Ishikawa (cell line): ENCODE measurements at regions not wholly inside any gene's neighbourhood (a gene's known extent, or its start where the extent isn't known, plus 50 kb on each side); places are given as distances from the start of the nearest gene placed in this dataset.

ENCODE experiments used
- CEBPB ChIP-seq: IDR thresholded peaks from 2 replicates; pipeline ENCODE4 v1.6.1; 2012
- CREB1 ChIP-seq: IDR thresholded peaks from 2 replicates; pipeline ENCODE4 v1.6.1; 2012; ENCODE audit warnings: low read depth
- EGR1 ChIP-seq: IDR thresholded peaks from 2 replicates; pipeline ENCODE4 v1.6.1; 2012
- EP300 ChIP-seq: IDR thresholded peaks from 2 replicates; pipeline ENCODE4 v1.6.1; 2012; ENCODE audit warnings: borderline replicate concordance
- FOXM1 ChIP-seq: IDR thresholded peaks from 2 replicates; pipeline ENCODE4 v1.6.1; 2012; ENCODE audit warnings: low read depth, borderline replicate concordance
- NFIC ChIP-seq: IDR thresholded peaks from 2 replicates; pipeline ENCODE4 v1.6.1; 2012
- RAD21 ChIP-seq: IDR thresholded peaks from 2 replicates; pipeline ENCODE4 v1.6.1; 2012; ENCODE audit warnings: low read depth
- TAF1 ChIP-seq: IDR thresholded peaks from 2 replicates; pipeline ENCODE4 v1.6.1; 2012; ENCODE audit warnings: low read depth, mild to moderate bottlenecking
- TCF12 ChIP-seq: IDR thresholded peaks from 2 replicates; pipeline ENCODE4 v1.6.1; 2012; ENCODE audit warnings: low read depth
- TEAD4 ChIP-seq: IDR thresholded peaks from 2 replicates; pipeline ENCODE4 v1.6.1; 2012
- YY1 ChIP-seq: IDR thresholded peaks from 2 replicates; pipeline ENCODE4 v1.6.1; 2012; ENCODE audit warnings: low read depth
- ZBTB7A ChIP-seq: IDR thresholded peaks from 2 replicates; pipeline ENCODE4 v1.6.1; 2012; ENCODE audit warnings: low read depth
- TF ChIP-seq, protein P1 (sequence below): IDR thresholded peaks from 2 replicates; pipeline ENCODE4 v1.6.1; 2012
- TF ChIP-seq, protein P2 (sequence below): IDR thresholded peaks from 2 replicates; pipeline ENCODE4 v1.6.1; 2012; ENCODE audit warnings: low read depth, mild to moderate bottlenecking
- TF ChIP-seq, protein P3 (sequence below): IDR thresholded peaks from 2 replicates; pipeline ENCODE4 v1.6.1; 2012

DNA sequence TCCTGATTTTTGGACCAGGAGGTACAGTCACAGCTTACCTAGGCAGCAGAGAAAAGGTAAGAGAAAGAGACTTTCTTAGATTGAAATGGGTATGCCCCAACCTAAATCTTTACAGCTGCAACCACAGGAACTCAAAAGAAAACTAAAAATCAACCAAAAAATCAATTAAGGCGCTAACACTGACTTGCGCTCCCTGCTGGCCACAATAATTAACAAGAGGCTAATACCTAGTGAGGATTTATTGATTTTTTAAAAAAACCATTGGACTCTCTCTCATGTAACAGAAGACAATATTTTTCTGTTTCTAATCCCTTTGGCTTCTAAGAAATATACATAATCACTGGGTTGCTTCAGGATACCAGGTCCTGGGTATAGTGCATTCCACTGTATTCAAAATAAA lies 153.9 kb upstream of the TENM3 start:
- TF ChIP-seq, protein P1, sequence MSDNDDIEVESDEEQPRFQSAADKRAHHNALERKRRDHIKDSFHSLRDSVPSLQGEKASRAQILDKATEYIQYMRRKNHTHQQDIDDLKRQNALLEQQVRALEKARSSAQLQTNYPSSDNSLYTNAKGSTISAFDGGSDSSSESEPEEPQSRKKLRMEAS: no peak
- TF ChIP-seq TEAD4 (no peak), YY1 (no peak), RAD21 (no peak), ZBTB7A (no peak), EP300 (no peak), TAF1 (no peak), FOXM1 (no peak), CEBPB (no peak), CREB1 (no peak), EGR1 (no peak)

DNA sequence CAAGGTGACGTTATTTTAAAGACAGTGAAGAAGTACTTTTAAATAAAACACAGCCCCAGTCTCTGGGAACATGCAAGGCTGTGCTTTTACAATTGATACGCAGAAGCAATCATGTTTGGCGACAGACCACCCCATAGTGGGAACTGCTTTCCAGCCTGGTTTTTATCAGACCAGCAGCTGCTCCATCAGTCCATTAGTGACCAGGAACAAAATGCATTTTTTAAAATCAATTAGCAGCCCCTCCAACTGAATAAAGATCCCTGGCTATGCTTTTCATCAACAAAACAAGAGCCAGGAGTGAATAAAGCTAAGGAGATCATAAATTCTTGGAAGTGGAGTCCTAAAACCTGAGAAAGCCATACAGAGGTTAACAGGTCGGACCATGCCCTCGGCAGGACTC lies 153.0 kb upstream of the TENM3 start:
- TF ChIP-seq ZBTB7A (no peak), FOXM1 (no peak), EP300 (no peak)

DNA sequence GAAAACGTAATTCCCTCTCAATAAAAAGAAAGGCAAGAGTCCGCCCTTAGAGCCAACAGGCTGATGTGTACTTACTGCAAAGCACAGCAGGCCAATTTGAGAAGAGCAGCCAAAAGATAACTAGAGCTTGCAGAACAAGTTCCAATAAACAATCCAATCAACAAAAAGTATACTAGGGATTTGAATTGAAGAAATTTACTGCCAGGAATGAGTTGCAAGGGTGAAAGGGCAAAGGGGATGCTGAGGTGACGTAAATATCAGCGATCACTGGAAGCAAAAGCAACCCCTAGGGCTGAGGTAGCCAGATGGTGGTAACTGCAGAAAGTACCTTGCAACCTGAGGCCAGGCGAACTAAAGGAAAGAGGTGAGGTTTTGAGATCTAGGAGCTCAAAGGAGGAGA lies 152.1 kb upstream of the TENM3 start:
- TF ChIP-seq YY1 (no peak), FOXM1 (no peak), CEBPB (no peak)
- TF ChIP-seq, protein P2, sequence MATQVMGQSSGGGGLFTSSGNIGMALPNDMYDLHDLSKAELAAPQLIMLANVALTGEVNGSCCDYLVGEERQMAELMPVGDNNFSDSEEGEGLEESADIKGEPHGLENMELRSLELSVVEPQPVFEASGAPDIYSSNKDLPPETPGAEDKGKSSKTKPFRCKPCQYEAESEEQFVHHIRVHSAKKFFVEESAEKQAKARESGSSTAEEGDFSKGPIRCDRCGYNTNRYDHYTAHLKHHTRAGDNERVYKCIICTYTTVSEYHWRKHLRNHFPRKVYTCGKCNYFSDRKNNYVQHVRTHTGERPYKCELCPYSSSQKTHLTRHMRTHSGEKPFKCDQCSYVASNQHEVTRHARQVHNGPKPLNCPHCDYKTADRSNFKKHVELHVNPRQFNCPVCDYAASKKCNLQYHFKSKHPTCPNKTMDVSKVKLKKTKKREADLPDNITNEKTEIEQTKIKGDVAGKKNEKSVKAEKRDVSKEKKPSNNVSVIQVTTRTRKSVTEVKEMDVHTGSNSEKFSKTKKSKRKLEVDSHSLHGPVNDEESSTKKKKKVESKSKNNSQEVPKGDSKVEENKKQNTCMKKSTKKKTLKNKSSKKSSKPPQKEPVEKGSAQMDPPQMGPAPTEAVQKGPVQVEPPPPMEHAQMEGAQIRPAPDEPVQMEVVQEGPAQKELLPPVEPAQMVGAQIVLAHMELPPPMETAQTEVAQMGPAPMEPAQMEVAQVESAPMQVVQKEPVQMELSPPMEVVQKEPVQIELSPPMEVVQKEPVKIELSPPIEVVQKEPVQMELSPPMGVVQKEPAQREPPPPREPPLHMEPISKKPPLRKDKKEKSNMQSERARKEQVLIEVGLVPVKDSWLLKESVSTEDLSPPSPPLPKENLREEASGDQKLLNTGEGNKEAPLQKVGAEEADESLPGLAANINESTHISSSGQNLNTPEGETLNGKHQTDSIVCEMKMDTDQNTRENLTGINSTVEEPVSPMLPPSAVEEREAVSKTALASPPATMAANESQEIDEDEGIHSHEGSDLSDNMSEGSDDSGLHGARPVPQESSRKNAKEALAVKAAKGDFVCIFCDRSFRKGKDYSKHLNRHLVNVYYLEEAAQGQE: no peak

DNA sequence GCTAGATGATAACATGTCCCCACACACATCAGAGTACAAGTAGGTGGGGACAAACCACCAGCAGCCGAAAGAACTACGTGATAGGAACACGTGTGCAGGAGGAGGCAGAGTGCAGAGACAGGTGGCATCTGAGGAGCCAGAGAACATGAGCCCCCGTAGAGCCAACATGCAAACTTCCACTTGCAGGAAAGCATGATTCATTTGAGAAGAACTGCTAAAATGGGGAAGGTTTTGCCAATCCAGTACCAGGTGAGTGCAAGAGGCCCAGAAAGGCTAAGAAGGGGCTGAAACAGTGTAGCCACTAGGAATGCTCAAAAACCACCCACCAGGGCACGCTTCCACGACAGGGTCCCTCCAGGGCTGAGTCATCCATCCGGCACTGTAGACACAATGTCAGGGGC lies 149.8 kb upstream of the TENM3 start:
- TF ChIP-seq ZBTB7A: no peak
- no peak for TF ChIP-seq FOXM1
- TF ChIP-seq EGR1: no peak
- TF ChIP-seq TAF1: no peak
- TF ChIP-seq, protein P3, sequence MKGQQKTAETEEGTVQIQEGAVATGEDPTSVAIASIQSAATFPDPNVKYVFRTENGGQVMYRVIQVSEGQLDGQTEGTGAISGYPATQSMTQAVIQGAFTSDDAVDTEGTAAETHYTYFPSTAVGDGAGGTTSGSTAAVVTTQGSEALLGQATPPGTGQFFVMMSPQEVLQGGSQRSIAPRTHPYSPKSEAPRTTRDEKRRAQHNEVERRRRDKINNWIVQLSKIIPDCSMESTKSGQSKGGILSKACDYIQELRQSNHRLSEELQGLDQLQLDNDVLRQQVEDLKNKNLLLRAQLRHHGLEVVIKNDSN: no peak

DNA sequence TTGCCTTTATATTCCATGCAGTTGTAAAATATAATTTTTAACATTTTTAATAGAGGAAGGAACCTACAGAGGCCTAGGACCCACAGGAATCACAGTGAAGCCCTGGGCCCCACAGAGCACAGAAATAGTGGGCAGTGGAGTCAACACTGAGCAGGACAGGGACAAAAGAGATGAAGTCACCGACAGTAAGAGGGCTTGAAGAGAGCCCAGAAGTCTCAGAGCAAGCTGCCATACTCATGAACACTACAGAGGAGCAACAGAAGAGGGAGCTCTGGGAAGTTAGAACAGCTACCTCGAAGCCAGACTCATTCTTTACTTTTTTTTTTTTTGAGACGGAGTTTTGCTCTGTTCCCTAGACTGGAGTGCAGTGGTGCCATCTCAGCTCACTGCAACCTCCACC lies 149.3 kb upstream of the TENM3 start:
- TF ChIP-seq NFIC (no peak), ZBTB7A (no peak), FOXM1 (no peak), TAF1 (no peak), TCF12 (no peak), TEAD4 (no peak), YY1 (no peak), CEBPB (no peak), EGR1 (no peak), EP300 (no peak), CREB1 (no peak), RAD21 (no peak)
- TF ChIP-seq, protein P1: no peak
- TF ChIP-seq, protein P2: no peak
- TF ChIP-seq, protein P3: no peak

DNA sequence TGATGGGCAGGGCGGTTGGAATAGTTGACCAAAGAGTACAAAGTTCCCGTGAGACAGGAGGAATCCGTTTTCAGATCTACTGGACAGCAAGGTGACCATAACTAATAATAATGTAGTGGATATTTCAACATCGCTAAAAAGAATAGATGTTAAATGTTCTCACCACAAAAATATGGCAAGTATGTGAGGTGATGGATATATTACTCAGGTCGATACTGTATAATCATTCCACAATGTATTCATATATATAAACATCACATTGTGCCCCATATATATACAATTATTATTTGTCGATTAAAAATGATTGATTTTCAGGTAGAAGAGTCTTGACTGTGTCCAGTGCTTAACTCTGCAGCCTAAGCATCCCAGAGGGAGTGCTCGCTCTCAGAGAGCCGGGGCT lies 141.6 kb upstream of the TENM3 start:
- TF ChIP-seq TEAD4: peak; percentile 38; the same call in 1 of the 2 replicates
- TF ChIP-seq TAF1: no peak

DNA sequence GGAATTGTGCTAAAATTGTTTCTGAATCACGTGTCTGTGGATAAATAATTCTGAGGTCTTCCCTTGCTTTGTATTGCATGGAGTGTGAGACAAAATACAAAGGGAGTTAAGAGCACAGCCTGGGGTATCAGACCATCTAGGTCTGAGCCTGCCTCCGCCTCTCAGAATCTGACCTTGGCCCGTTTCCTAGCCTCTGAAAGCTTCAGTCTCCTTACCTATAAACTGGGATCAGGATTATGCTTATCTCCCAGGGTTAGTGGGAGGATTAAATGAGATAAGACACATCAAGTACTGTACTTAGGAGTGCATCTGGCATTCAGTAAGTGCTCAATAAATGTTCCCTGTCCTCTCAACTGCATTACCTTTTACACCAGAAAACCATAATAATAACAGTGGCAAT lies 140.6 kb upstream of the TENM3 start:
- no peak for TF ChIP-seq RAD21
- TF ChIP-seq CEBPB: no peak
- TF ChIP-seq, protein P3: no peak
- TF ChIP-seq, protein P2: no peak
- no peak for TF ChIP-seq EP300
- TF ChIP-seq TEAD4: no peak
- no peak for TF ChIP-seq YY1
- TF ChIP-seq EGR1: no peak
- TF ChIP-seq, protein P1: no peak
- TF ChIP-seq CREB1: no peak
- no peak for TF ChIP-seq ZBTB7A
